OCI-LY3 (cell line): ENCODE measurements at regions not wholly inside any gene's neighbourhood (a gene's known extent, or its start where the extent isn't known, plus 50 kb on each side); places are given as distances from the start of the nearest gene placed in this dataset.

Experiments
- H2AFZ ChIP-seq: fragments of 200-600, 300-600 bp; shearing (Covaris generic); 2 replicates; pipeline ENCODE4 v1.6.0; 2014; ENCODE audit warnings: antibody characterized with exemption, low read depth, low read length
- H3K27ac ChIP-seq: fragments of 200-600, 300-600 bp; sonication (generic); 2 replicates; pipeline ENCODE4 v1.5.1; 2014; ENCODE audit warnings: mild to moderate bottlenecking, low read length, moderate library complexity, mixed read lengths
- H3K27me3 ChIP-seq: fragments of 200-600, 300-600 bp; sonication (generic); 2 replicates; pipeline ENCODE4 v1.6.1; 2014; ENCODE audit warnings: low read depth, low read length, mixed read lengths
- H3K36me3 ChIP-seq: fragments of 200-600, 300-600 bp; sonication (generic); replicated peaks from 2 replicates; pipeline ENCODE3; 2014; ENCODE audit warnings: low read depth, low read length, mixed read lengths
- H3K4me1 ChIP-seq: fragments of 300-600, 200-600 bp; sonication (generic); 2 replicates; pipeline ENCODE4 v1.6.1; 2014; ENCODE audit warnings: low read length, mixed read lengths
- H3K4me2 ChIP-seq: fragments of 200-600, 300-600 bp; sonication (generic); 2 replicates; pipeline ENCODE4 v1.6.1; 2014; ENCODE audit warnings: low read length, mixed read lengths
- H3K4me3 ChIP-seq: fragments of 300-600, 200-600 bp; sonication (generic); 2 replicates; pipeline ENCODE4 v1.5.1; 2014; ENCODE audit warnings: antibody characterized with exemption, mild to moderate bottlenecking, low read length, moderate library complexity
- H3K79me2 ChIP-seq: fragments of 300-600, 200-600 bp; shearing (Covaris generic); 2 replicates; pipeline ENCODE4 v1.6.1; 2014; ENCODE audit warnings: mild to moderate bottlenecking, low read length, mixed read lengths
- H3K9ac ChIP-seq: fragments of 300-600, 200-600 bp; shearing (Covaris generic); 2 replicates; pipeline ENCODE4 v1.6.0; 2014; ENCODE audit warnings: mild to moderate bottlenecking, low read length, moderate library complexity
- H3K9me3 ChIP-seq: fragments of 200-600, 300-600 bp; shearing (Covaris generic); 2 replicates; pipeline ENCODE4 v1.6.1; 2014; ENCODE audit warnings: low read length, mixed read lengths; ENCODE audit not compliant: insufficient read depth
- H4K20me1 ChIP-seq: fragments of 200-600, 300-600 bp; sonication (generic); 2 replicates; pipeline ENCODE4 v1.6.1; 2016; ENCODE audit warnings: low read length, mixed read lengths; ENCODE audit not compliant: insufficient read depth
- CTCF ChIP-seq: fragments of 200-600, 300-600 bp; sonication (generic); IDR thresholded peaks from 2 replicates; pipeline ENCODE4 v1.5.1; 2014; ENCODE audit warnings: antibody characterized with exemption, low read length, low read depth
- EZH2phosphoT487 ChIP-seq: fragments of 200-600 bp; shearing (Covaris generic); IDR thresholded peaks from 2 replicates; pipeline ENCODE4 v1.6.1; 2018; ENCODE audit warnings: antibody characterized with exemption, mixed run types, low read depth

- no peak overlapping the region for H2AFZ ChIP-seq
- H3K27ac ChIP-seq: peak overlapping the region; percentile 73
- H3K9ac ChIP-seq: no peak overlapping the region
- TF ChIP-seq CTCF (no peak), EZH2phosphoT487 (no peak)
- no peaks in the 10 kb centered on the region for H4K20me1 ChIP-seq
- H3K9me3 ChIP-seq: no peaks in the 10 kb centered on the region
- no peaks in the 10 kb centered on the region for H3K27me3 ChIP-seq
- peak overlapping the region; percentile 44 for H3K4me2 ChIP-seq
- H3K4me3 ChIP-seq: peak overlapping the region; percentile 14; the same call in 1 of the 2 replicates
- no peaks in the 10 kb centered on the region for H3K79me2 ChIP-seq
- H3K36me3 ChIP-seq: no peaks in the 10 kb centered on the region
- H3K4me1 ChIP-seq: peaks cover 36% of the 10 kb centered on the region
Measured at GRCh38 chr4:100083289-100083688, 107.0 kb downstream of the DDIT4L start.

DNA sequence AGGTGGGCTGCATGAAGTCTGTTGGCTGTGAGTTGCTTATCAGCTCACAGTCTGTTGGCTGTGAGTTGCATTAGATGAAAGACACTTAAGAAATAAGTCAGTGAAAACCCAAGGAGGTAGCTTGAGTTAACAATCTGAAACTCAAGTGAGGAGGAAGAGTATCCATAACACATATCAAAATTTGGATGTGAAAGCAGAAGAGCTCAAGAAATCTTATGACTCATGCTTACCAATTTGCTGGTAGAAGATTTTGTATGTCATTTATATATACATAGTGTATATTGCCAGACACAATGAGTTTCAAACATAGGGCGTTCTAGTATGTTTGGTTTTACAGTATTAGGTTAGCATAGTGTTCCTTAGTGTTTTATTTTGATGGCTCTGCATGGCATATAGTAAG is 107.4 kb downstream of the DDIT4L start:
- no peak overlapping the region for H3K9ac ChIP-seq
- TF ChIP-seq EZH2phosphoT487 (no peak), CTCF (no peak)
- H3K4me3 ChIP-seq: peak overlapping the region; percentile 14
- no peaks in the 10 kb centered on the region for H3K79me2 ChIP-seq
- peaks cover 36% of the 10 kb centered on the region for H3K4me1 ChIP-seq
- no peaks in the 10 kb centered on the region for H4K20me1 ChIP-seq
- H2AFZ ChIP-seq: no peak overlapping the region
- peak overlapping the region; percentile 73 for H3K27ac ChIP-seq
- H3K36me3 ChIP-seq: no peaks in the 10 kb centered on the region
- H3K9me3 ChIP-seq: no peaks in the 10 kb centered on the region
- peak overlapping the region; percentile 44 for H3K4me2 ChIP-seq
- no peaks in the 10 kb centered on the region for H3K27me3 ChIP-seq

DNA sequence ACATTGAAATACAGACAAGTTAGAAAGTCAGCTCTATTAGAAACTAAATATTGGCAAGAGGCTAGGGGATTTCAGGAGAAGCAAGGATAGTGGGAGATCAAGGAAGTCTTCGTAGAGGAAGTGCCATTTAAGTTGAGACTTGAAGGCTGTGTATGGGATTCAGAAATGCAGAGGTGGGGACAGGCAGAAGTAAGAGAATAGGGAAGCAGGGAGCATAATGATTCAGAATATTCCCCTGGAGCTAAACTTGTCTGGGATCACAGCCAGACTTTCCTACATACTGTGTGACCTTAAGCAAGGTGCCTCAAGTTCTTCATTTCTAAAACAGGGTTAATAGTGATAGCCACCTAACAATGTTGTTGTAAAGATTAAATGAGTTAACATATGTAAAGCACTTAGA is 108.8 kb downstream of the DDIT4L start:
- H2AFZ ChIP-seq: no peak overlapping the region
- no peak overlapping the region for H3K27ac ChIP-seq

DNA sequence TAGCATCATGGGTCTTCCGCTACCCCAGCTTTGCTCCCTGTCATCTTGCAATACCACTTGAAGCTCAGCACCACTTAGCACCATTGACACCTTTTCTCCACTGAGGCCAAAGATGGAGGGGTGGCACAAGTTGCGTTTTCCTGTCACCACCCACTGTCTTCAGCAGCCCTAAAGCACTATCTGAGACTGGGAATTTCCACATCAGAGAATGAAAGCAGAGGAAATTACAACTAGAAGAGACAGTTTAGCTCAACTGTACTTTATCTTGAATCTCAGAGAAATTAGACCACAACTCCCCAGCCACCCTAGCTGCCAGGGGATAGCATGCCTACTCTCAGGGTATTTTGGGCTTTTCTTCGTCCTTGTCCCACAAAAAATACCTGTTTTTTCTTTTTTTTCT is 111.0 kb downstream of the DDIT4L start:
- no peak overlapping the region for H3K9ac ChIP-seq
- H3K27me3 ChIP-seq: no peaks in the 10 kb centered on the region
- no peaks in the 10 kb centered on the region for H3K36me3 ChIP-seq
- no peak for TF ChIP-seq EZH2phosphoT487
- TF ChIP-seq CTCF: no peak
- H2AFZ ChIP-seq: no peak overlapping the region
- H4K20me1 ChIP-seq: no peaks in the 10 kb centered on the region
- no peak overlapping the region for H3K27ac ChIP-seq
- H3K4me1 ChIP-seq: peaks cover 31% of the 10 kb centered on the region
- no peak overlapping the region for H3K4me2 ChIP-seq
- no peaks in the 10 kb centered on the region for H3K9me3 ChIP-seq
- H3K79me2 ChIP-seq: no peaks in the 10 kb centered on the region
- H3K4me3 ChIP-seq: no peak overlapping the region

More for the DNA sequence above, 108.8 kb downstream of the DDIT4L start:
- Histone ChIP-seq H3K79me2 (no peaks in the 10 kb centered on the region), H3K4me1 (peaks cover 40% of the 10 kb centered on the region), H3K36me3 (no peaks in the 10 kb centered on the region), H4K20me1 (no peaks in the 10 kb centered on the region), H3K4me3 (no peak overlapping the region), H3K9me3 (no peaks in the 10 kb centered on the region), H3K9ac (no peak overlapping the region), H3K27me3 (no peaks in the 10 kb centered on the region), H3K4me2 (no peak overlapping the region)
- TF ChIP-seq EZH2phosphoT487: no peak
- TF ChIP-seq CTCF: no peak
